Tibial nerve (tissue), 4 donors: ENCODE measurements at regions not wholly inside any gene's neighbourhood (a gene's known extent, or its start where the extent isn't known, plus 50 kb on each side); places are given as distances from the start of the nearest gene placed in this dataset.

ENCODE experiments used
- DNase-seq, 2 donors: peaks; one replicate each; pipeline ENCODE4 v3.0.0-alpha.2; 2019; ENCODE audit warnings: low spot score in 2 of 2
- H3K27ac ChIP-seq, 4 donors: fragments of 200-600 bp; sonication (generic) in 3 of 4; one replicate each; pipeline ENCODE4 v1.5.1; 2017 to 2019; ENCODE audit warnings: mild to moderate bottlenecking in 1 of 4
- H3K27me3 ChIP-seq, 2 donors: fragments of 200-600 bp; sonication (generic) in 1 of 2; one replicate each; pipeline versions ENCODE4 v1.5.1 to v1.6.0; 2017 to 2019
- H3K36me3 ChIP-seq, 3 donors: fragments of 200-600 bp; sonication (generic); one replicate each; pipeline ENCODE4 v1.5.1; 2018 to 2019
- H3K4me1 ChIP-seq, 4 donors: fragments of 200-600 bp; sonication (generic) in 3 of 4; one replicate each; pipeline ENCODE4 v1.5.1; 2017 to 2019
- H3K4me3 ChIP-seq, 4 donors: fragments of 200-600 bp; sonication (generic) in 3 of 4; one replicate each; pipeline ENCODE4 v1.5.1; 2017 to 2019; ENCODE audit warnings: mild to moderate bottlenecking in 1 of 4, moderate library complexity in 1 of 4
- H3K9me3 ChIP-seq, 4 donors: fragments of 200-600 bp; sonication (generic) in 3 of 4; one replicate each; pipeline ENCODE4 v1.5.1; 2017 to 2019
- CTCF ChIP-seq, 5 experiments: fragments of 200-600 bp in 3 of 5; fragments of 450-650 bp in 2 of 5; sonication (generic) in 3 of 5; IDR thresholded peaks; one replicate each; pipeline ENCODE4 v1.5.1; 2016 to 2019; ENCODE audit warnings: antibody characterized with exemption in 5 of 5, mild to moderate bottlenecking in 3 of 5, moderate library complexity in 2 of 5
- EP300 ChIP-seq, 2 donors: sonication (generic); formaldehyde crosslinking; IDR thresholded peaks; one replicate each; pipeline ENCODE4 v1.6.1; 2017; ENCODE audit warnings: antibody characterized with exemption in 2 of 2, mild to moderate bottlenecking in 1 of 2
- POLR2A ChIP-seq, 2 donors: fragments of 450-650 bp; IDR thresholded peaks; one replicate each; pipeline ENCODE4 v1.6.1; 2017; ENCODE audit warnings: antibody characterized with exemption in 2 of 2, mild to moderate bottlenecking in 2 of 2, moderate library complexity in 2 of 2
- WGBS, 2 donors: methylation state at CpG; one replicate each; pipeline ENCODE4 v1.1.5; 2018; 5-methylcytosine and 5-hydroxymethylcytosine counted together

GRCh38 chr13:33913829-33914228, 95.9 kb downstream of the RFC3 start:
- H3K27ac ChIP-seq = no peak overlapping the region
- 95% methylated on average over 3 of the region's 3 CpGs for WGBS, 2 donors
- no peaks in the 10 kb centered on the region for H3K27me3 ChIP-seq
- H3K4me1 ChIP-seq = no peaks in the 10 kb centered on the region
- no peaks in the 10 kb centered on the region for H3K36me3 ChIP-seq
- TF ChIP-seq EP300 (IDR thresholded peaks at IDR 0.05) = no peak
- H3K4me3 ChIP-seq = no peak overlapping the region
- DNase-seq = no peak
- H3K9me3 ChIP-seq = no peaks in the 10 kb centered on the region

- no peak overlapping the region for H3K27ac ChIP-seq
- no peak for TF ChIP-seq CTCF (IDR thresholded peaks at IDR 0.05)
- TF ChIP-seq EP300 (IDR thresholded peaks at IDR 0.05) = no peak
- TF ChIP-seq POLR2A (IDR thresholded peaks at IDR 0.05) = no peak
- H3K4me3 ChIP-seq = no peak overlapping the region
- no peak for DNase-seq
- 83 to 89% methylated on average over 4 of the region's 4 CpGs for WGBS, 2 donors
- no peaks in the 10 kb centered on the region for H3K4me1 ChIP-seq
- no peaks in the 10 kb centered on the region for H3K9me3 ChIP-seq
- no peaks in the 10 kb centered on the region for H3K36me3 ChIP-seq
- no peaks in the 10 kb centered on the region for H3K27me3 ChIP-seq
These were observed 99.2 kb downstream of the RFC3 start for GRCh38 chr13:33917190-33917589.

- no peaks in the 10 kb centered on the region for H3K4me1 ChIP-seq
- no peak for DNase-seq
- H3K36me3 ChIP-seq = no peaks in the 10 kb centered on the region
- peak overlapping the region in 1 of 4 donors; percentile 1 for H3K27ac ChIP-seq
- no peak overlapping the region for H3K4me3 ChIP-seq
- H3K9me3 ChIP-seq = no peaks in the 10 kb centered on the region
- WGBS, 2 donors = 43 to 45% methylated on average over 7 of the region's 7 CpGs
- no peak for TF ChIP-seq CTCF (IDR thresholded peaks at IDR 0.05)
- no peak for TF ChIP-seq EP300 (IDR thresholded peaks at IDR 0.05)
- TF ChIP-seq POLR2A (IDR thresholded peaks at IDR 0.05) = no peak
- no peaks in the 10 kb centered on the region for H3K27me3 ChIP-seq
These were observed 100.4 kb downstream of the RFC3 start for GRCh38 chr13:33918199-33918932.

- H3K4me1 ChIP-seq = no peaks in the 10 kb centered on the region
- no peaks in the 10 kb centered on the region for H3K27me3 ChIP-seq
- H3K9me3 ChIP-seq = no peaks in the 10 kb centered on the region
- H3K4me3 ChIP-seq = no peak overlapping the region
- 93 to 96% methylated on average over 3 of the region's 3 CpGs for WGBS, 2 donors
- TF ChIP-seq POLR2A (IDR thresholded peaks at IDR 0.05) = no peak
- no peak for TF ChIP-seq EP300 (IDR thresholded peaks at IDR 0.05)
- no peak for TF ChIP-seq CTCF (IDR thresholded peaks at IDR 0.05)
- H3K27ac ChIP-seq = no peak overlapping the region
- DNase-seq = no peak
- H3K36me3 ChIP-seq = no peaks in the 10 kb centered on the region
These were observed 101.2 kb downstream of the RFC3 start for GRCh38 chr13:33919120-33919519.

- Histone ChIP-seq H3K27ac (no peak overlapping the region), H3K36me3 (no peaks in the 10 kb centered on the region), H3K9me3 (no peaks in the 10 kb centered on the region), H3K27me3 (no peaks in the 10 kb centered on the region), H3K4me3 (no peak overlapping the region), H3K4me1 (no peaks in the 10 kb centered on the region)
- no peak for DNase-seq
- TF ChIP-seq CTCF (IDR thresholded peaks at IDR 0.05) = no peak
- no peak for TF ChIP-seq EP300 (IDR thresholded peaks at IDR 0.05)
- TF ChIP-seq POLR2A (IDR thresholded peaks at IDR 0.05) = no peak
- WGBS, 2 donors = 70 to 95% methylated on average over 1 of the region's 1 CpG
These were observed 107.6 kb downstream of the RFC3 start for GRCh38 chr13:33925563-33925962.
